ENCODE measurements at regions not wholly inside any gene's neighbourhood (a gene's known extent, or its start where the extent isn't known, plus 50 kb on each side); places are given as distances from the start of the nearest gene placed in this dataset.

GRCh38 chr5:17147170-17147569 is 70.3 kb upstream of the BASP1 start:
- DNase-seq (ENCODE audit: low read depth) = no peak
- H3K4me3 ChIP-seq (ENCODE audit: low read length) = no peak overlapping the region
- no peak for TF ChIP-seq CTCF (IDR thresholded peaks at IDR 0.05; ENCODE audit: insufficient read depth, low read depth, low read length, missing control alignments)

- TF ChIP-seq CTCF (IDR thresholded peaks at IDR 0.05; ENCODE audit: insufficient read depth, low read depth, low read length, missing control alignments) = no peak
- no peak for DNase-seq (ENCODE audit: low read depth)
- no peak overlapping the region for H3K4me3 ChIP-seq (ENCODE audit: low read length)
Measured at GRCh38 chr5:17147617-17148016, 69.8 kb upstream of the BASP1 start.

- DNase-seq (ENCODE audit: low read depth) = no peak
- TF ChIP-seq CTCF (IDR thresholded peaks at IDR 0.05; ENCODE audit: insufficient read depth, low read depth, low read length, missing control alignments) = no peak
- no peak overlapping the region for H3K4me3 ChIP-seq (ENCODE audit: low read length)
Measured at GRCh38 chr5:17148481-17148880, 69.0 kb upstream of the BASP1 start.

DNA sequence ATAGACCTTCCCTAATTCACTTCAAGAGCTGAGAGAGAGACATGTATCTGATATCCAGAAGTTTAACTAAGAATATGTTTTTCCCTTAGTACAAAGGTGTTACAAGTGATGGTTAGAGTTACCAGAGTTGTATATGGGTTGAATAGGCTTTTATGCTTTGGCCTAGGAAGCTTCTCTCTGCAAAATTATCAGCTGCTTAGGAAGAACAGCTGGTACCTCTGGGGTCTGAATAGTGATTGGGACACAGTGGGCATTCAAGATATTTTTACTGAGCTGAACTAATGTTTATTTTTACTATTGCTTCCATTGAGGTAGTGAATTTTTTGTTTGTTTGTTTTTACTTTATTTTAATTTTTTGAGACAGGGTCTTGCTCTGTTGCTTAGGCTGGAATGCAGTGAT is 67.6 kb upstream of the BASP1 start:
- no peak for DNase-seq (ENCODE audit: low read depth)
- H3K4me3 ChIP-seq (ENCODE audit: low read length) = no peak overlapping the region
- no peak for TF ChIP-seq CTCF (IDR thresholded peaks at IDR 0.05; ENCODE audit: insufficient read depth, low read depth, low read length, missing control alignments)

DNA sequence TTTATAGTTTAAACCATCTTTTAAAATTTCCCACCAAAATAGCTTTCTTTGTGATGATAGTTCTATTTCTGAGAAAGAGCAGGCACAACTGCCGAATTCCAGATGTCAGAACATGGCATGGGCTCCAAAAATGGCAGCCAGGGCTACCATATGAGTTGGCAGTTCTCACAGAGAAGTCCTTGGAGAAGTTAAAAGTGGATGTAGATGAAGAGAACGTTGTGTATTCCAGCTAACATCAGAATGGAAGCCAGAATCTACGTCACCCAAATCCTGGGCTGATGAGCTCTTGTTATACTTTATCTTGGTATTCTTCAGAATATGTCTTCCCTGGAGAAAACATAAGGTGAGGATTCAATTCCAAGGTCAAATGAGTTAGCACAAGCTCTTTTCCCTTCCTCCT is 66.9 kb upstream of the BASP1 start:
- no peak for TF ChIP-seq CTCF (IDR thresholded peaks at IDR 0.05; ENCODE audit: insufficient read depth, low read depth, low read length, missing control alignments)
- DNase-seq (ENCODE audit: low read depth) = no peak
- no peak overlapping the region for H3K4me3 ChIP-seq (ENCODE audit: low read length)

- no peak for DNase-seq (ENCODE audit: low read depth)
- TF ChIP-seq CTCF (IDR thresholded peaks at IDR 0.05; ENCODE audit: insufficient read depth, low read depth, low read length, missing control alignments) = no peak
- no peak overlapping the region for H3K4me3 ChIP-seq (ENCODE audit: low read length)
Measured at GRCh38 chr5:17151686-17152085, 65.7 kb upstream of the BASP1 start.

DNA sequence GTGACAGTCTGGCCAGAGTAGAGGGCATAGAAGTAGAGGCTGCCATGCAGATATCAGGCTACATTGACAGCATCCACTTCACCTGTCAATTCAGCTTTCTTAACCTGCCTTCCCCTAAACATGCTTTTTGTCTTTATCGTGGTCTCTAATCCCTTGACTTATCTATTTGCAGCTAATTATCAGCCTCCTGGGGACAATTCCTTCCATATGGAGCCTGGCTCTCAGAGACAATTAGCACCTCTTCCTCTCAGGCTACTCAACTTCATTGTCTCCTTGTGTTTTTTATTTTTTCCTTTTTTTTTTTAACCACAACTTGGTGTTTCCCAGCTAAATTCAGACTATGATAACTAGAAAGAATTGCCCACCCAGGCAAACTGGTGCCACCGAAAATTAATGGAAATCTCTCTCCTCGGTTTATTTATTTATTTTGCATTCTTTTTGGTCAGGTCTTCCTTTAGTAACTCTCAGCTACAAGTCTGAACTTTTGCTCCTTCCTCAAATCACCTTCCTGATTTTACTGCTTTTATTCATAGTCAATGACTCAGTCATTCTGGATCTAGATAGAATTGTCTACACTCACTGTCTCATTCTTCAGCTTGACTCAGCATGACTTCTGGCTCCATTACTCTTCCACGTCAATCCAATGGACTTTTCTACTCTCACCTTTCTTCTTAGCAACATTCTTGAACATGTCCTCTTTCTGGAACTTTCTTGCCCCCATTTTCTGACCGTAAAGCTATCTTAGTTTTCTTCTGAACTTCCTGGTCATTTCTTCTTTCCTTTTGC is 63.0 kb upstream of the BASP1 start:
- H3K4me3 ChIP-seq (ENCODE audit: low read length) = no peak overlapping the region
- peak; percentile 91 for DNase-seq (ENCODE audit: low read depth)
- no peak for TF ChIP-seq CTCF (IDR thresholded peaks at IDR 0.05; ENCODE audit: insufficient read depth, low read depth, low read length, missing control alignments)

Data from epithelial cell of esophagus (primary cell).